ENCODE measurements at regions not wholly inside any gene's neighbourhood (a gene's known extent, or its start where the extent isn't known, plus 50 kb on each side); places are given as distances from the start of the nearest gene placed in this dataset.

DNA sequence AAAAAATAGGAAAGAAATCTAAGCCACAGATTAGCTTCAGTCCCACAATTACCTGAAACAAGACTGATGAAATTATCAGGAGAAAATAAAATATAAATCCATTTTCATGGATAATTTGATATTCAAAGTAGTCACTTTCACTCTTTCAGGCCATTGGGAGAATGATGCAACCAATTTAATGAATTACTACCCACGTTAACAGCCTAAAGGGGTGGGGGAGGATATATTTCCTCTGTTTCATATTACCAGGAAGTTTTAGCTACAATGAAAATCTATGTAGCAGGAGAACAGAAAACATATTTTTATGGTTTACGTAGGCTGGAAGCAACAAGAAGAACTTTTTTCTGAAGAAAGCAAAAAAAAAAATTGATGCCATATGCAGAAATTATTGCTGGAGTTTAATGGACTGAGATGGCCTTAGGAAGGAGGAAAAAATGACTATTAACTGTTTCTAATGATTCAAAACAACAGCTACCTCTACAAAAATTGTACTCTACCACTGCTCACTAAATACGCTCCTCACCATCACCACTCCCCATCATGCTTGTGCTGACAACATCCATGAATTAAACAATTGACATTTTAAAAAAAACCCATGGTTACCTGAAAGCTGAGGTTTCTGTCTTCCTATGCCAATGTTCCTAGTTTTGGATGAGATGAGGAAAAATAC lies 100.9 kb downstream of the CXXC4 start:
- TF ChIP-seq EZH2 (IDR thresholded peaks at IDR 0.05; ENCODE audit: borderline replicate concordance) (no peak), CTCF (IDR thresholded peaks at IDR 0.05; ENCODE audit: poor library complexity) (no peak), EZH2phosphoT487 (IDR thresholded peaks at IDR 0.05; ENCODE audit: low read depth, severe bottlenecking, unreplicated experiment) (no peak)
